ENCODE measurements at regions not wholly inside any gene's neighbourhood (a gene's known extent, or its start where the extent isn't known, plus 50 kb on each side); places are given as distances from the start of the nearest gene placed in this dataset.

DNA sequence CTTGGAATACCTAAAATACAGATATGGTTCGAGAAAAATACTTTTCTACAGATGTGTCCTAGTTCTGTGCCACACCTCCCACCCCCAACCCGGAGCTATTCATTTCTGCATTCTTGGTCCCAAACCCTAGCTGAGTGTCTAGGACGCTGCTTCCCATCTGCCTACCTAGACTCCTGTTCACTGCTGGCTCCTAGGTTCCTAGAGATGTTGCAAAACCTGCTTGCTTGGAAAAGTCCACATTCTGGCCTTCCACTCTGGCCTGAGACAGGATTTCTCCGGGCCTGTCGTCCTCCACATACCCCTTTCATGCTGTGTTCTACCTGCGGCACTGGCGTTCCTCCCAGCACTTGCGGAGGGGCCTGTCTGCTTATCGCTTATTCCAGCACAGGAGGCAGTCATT, 165.8 kb upstream of the CTTNBP2NL start:
- intact Hi-C loops (cut with DNase I) = no loop called here
- no peaks in the 10 kb centered on the region for H3K36me3 ChIP-seq
- no peak for DNase-seq
- 87 to 89% (median 89%) methylated on average over 9 of the region's 9 CpGs for WGBS, 3 donors
- no peak overlapping the region for H3K4me3 ChIP-seq
- no peaks in the 10 kb centered on the region for H3K27me3 ChIP-seq
- H3K9me3 ChIP-seq = no peaks in the 10 kb centered on the region
- H3K27ac ChIP-seq = no peak overlapping the region
- H3K4me1 ChIP-seq (ENCODE audit: insufficient read depth) = no peaks in the 10 kb centered on the region
- no peak for TF ChIP-seq POLR2A (IDR thresholded peaks at IDR 0.05)
- TF ChIP-seq EP300 (IDR thresholded peaks at IDR 0.05) = no peak
- no peak for TF ChIP-seq CTCF (IDR thresholded peaks at IDR 0.05)

- 50 to 60% (median 59%) methylated on average over 3 of the region's 3 CpGs for WGBS, 3 donors
- Histone ChIP-seq H3K27ac (no peak overlapping the region), H3K4me3 (no peak overlapping the region), H3K9me3 (no peaks in the 10 kb centered on the region), H3K36me3 (no peaks in the 10 kb centered on the region), H3K4me1 (ENCODE audit: insufficient read depth) (no peaks in the 10 kb centered on the region), H3K27me3 (no peaks in the 10 kb centered on the region)
- no peak for DNase-seq
- intact Hi-C loops (cut with DNase I) = no loop called here
- TF ChIP-seq POLR2A (IDR thresholded peaks at IDR 0.05) (no peak), CTCF (IDR thresholded peaks at IDR 0.05) (no peak), EP300 (IDR thresholded peaks at IDR 0.05) (no peak)
These were observed 164.7 kb upstream of the CTTNBP2NL start for GRCh38 chr1:112231331-112231730.

GRCh38 chr1:112232848-112233247, 163.2 kb upstream of the CTTNBP2NL start:
- 64 to 80% (median 69%) methylated on average over 3 of the region's 3 CpGs for WGBS, 3 donors
- Histone ChIP-seq H3K27me3 (no peaks in the 10 kb centered on the region), H3K4me3 (no peak overlapping the region), H3K9me3 (no peaks in the 10 kb centered on the region), H3K4me1 (ENCODE audit: insufficient read depth) (no peaks in the 10 kb centered on the region), H3K36me3 (no peaks in the 10 kb centered on the region), H3K27ac (no peak overlapping the region)
- TF ChIP-seq CTCF (IDR thresholded peaks at IDR 0.05) = no peak
- no peak for TF ChIP-seq POLR2A (IDR thresholded peaks at IDR 0.05)
- TF ChIP-seq EP300 (IDR thresholded peaks at IDR 0.05) = no peak
- intact Hi-C loops (cut with DNase I) = no loop called here
- no peak for DNase-seq

DNA sequence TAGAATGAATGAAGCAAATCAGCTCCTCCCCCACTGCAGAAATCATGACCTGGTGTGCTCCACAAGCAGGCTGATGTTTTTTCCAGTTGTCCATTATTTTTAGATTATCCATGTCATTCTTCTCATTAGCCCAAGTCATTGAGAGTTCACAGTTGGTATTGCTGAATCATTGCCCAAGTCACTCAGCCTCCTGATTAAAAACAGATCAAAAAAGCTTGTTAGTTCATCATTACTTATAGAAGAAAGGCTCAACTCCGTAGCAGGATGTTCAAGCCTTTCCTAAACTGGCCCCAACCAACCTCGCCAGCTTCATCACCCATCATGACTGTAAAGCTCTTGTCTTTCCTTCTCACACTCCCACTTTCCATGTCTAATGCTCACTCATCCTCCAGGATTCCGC, 161.3 kb upstream of the CTTNBP2NL start:
- H3K4me3 ChIP-seq = no peak overlapping the region
- no peak for TF ChIP-seq POLR2A (IDR thresholded peaks at IDR 0.05)
- no peaks in the 10 kb centered on the region for H3K36me3 ChIP-seq
- H3K27me3 ChIP-seq = no peaks in the 10 kb centered on the region
- intact Hi-C loops (cut with DNase I) = no loop called here
- no peak for DNase-seq
- H3K27ac ChIP-seq = no peak overlapping the region
- 77 to 90% (median 85%) methylated on average over 3 of the region's 3 CpGs for whole genome bisulfite sequencing, 3 donors
- no peaks in the 10 kb centered on the region for H3K9me3 ChIP-seq
- H3K4me1 ChIP-seq (ENCODE audit: insufficient read depth) = no peaks in the 10 kb centered on the region

GRCh38 chr1:112237983-112238545, 157.9 kb upstream of the CTTNBP2NL start:
- no peak overlapping the region for H3K27ac ChIP-seq
- no peak for DNase-seq
- TF ChIP-seq EP300 (IDR thresholded peaks at IDR 0.05) (no peak), POLR2A (IDR thresholded peaks at IDR 0.05) (no peak), CTCF (IDR thresholded peaks at IDR 0.05) (no peak)

More at GRCh38 chr1:112237983-112238545, 157.9 kb upstream of the CTTNBP2NL start:
- Histone ChIP-seq H3K27me3 (no peaks in the 10 kb centered on the region), H3K9me3 (no peaks in the 10 kb centered on the region), H3K4me3 (no peak overlapping the region), H3K36me3 (no peaks in the 10 kb centered on the region), H3K4me1 (ENCODE audit: insufficient read depth) (no peaks in the 10 kb centered on the region)
- intact Hi-C loops (cut with DNase I) = no loop called here
- 68 to 72% (median 72%) methylated on average over 2 of the region's 2 CpGs for WGBS, 3 donors
